Trophoblast cell (in vitro differentiated cells and primary cell): ENCODE measurements at regions not wholly inside any gene's neighbourhood (a gene's known extent, or its start where the extent isn't known, plus 50 kb on each side); places are given as distances from the start of the nearest gene placed in this dataset.
A peak's percentile ranks its signal among the peaks of the same experiment; 100 is the strongest.

Experiments
- DNase-seq, 2 donors: peaks; one replicate each; pipeline ENCODE4 v3.0.0-alpha.2; 2016
- H2AFZ ChIP-seq: 2 replicates; pipeline ENCODE4 v1.6.1; 2013; ENCODE audit warnings: low read length, moderate library complexity, mild to moderate bottlenecking; ENCODE audit not compliant: insufficient read depth, poor library complexity
- H2AK5ac ChIP-seq: 2 replicates; pipeline ENCODE4 v1.6.1; 2013; ENCODE audit warnings: mild to moderate bottlenecking, low read length
- H2BK120ac ChIP-seq: 2 replicates; pipeline ENCODE4 v1.6.1; 2013; ENCODE audit warnings: low read length, mild to moderate bottlenecking, moderate library complexity; ENCODE audit not compliant: insufficient read depth, poor library complexity
- H2BK12ac ChIP-seq: 2 replicates; pipeline ENCODE4 v1.6.1; 2013; ENCODE audit warnings: mild to moderate bottlenecking, low read length, moderate library complexity
- H2BK5ac ChIP-seq: 2 replicates; pipeline ENCODE4 v1.6.1; 2013; ENCODE audit warnings: low read length, low read depth, moderate library complexity, mild to moderate bottlenecking; ENCODE audit not compliant: poor library complexity
- H3K14ac ChIP-seq: 2 replicates; pipeline ENCODE4 v1.6.1; 2013; ENCODE audit warnings: mild to moderate bottlenecking, low read length
- H3K18ac ChIP-seq: 2 replicates; pipeline ENCODE4 v1.6.1; 2013; ENCODE audit warnings: mild to moderate bottlenecking, low read length
- H3K23ac ChIP-seq: 2 replicates; pipeline ENCODE4 v1.6.1; 2013; ENCODE audit warnings: low read length
- H3K27ac ChIP-seq: 2 replicates; pipeline ENCODE4 v1.5.1; 2013; ENCODE audit warnings: low read depth, mild to moderate bottlenecking, inconsistent platforms, low read length, moderate library complexity
- H3K27me3 ChIP-seq: 2 replicates; pipeline ENCODE4 v1.6.1; 2013; ENCODE audit warnings: inconsistent platforms, mild to moderate bottlenecking, low read length, moderate library complexity; ENCODE audit not compliant: insufficient read depth
- H3K36me3 ChIP-seq, 2 experiments: 1 replicate in 1 of 2; 2 replicates in 1 of 2; pipeline ENCODE4 v1.6.1; 2013; ENCODE audit warnings: low read length in 2 of 2, mild to moderate bottlenecking in 2 of 2, moderate library complexity in 1 of 2; ENCODE audit not compliant: insufficient read depth in 2 of 2, control insufficient read depth in 1 of 2
- H3K4ac ChIP-seq: 2 replicates; pipeline ENCODE4 v1.6.1; 2013; ENCODE audit warnings: low read depth, mild to moderate bottlenecking, low read length, moderate library complexity
- H3K4me1 ChIP-seq, 2 experiments: 1 replicate in 1 of 2; 2 replicates in 1 of 2; pipeline ENCODE4 v1.6.1; 2013; ENCODE audit warnings: low read length in 2 of 2, mild to moderate bottlenecking in 2 of 2, moderate library complexity in 1 of 2; ENCODE audit not compliant: insufficient read depth in 2 of 2, control insufficient read depth in 1 of 2
- H3K4me2 ChIP-seq: 2 replicates; pipeline ENCODE4 v1.6.1; 2013; ENCODE audit warnings: inconsistent platforms, mild to moderate bottlenecking, low read length, moderate library complexity
- H3K4me3 ChIP-seq: 2 replicates; pipeline ENCODE4 v1.5.1; 2013; ENCODE audit warnings: mild to moderate bottlenecking, low read depth, low read length, inconsistent platforms
- H3K79me1 ChIP-seq: one replicate; pipeline ENCODE4 v1.6.1; 2013; ENCODE audit warnings: low read length
- H3K79me2 ChIP-seq: 2 replicates; pipeline ENCODE4 v1.6.1; 2013; ENCODE audit warnings: low read length, mild to moderate bottlenecking; ENCODE audit not compliant: control insufficient read depth, insufficient read depth, poor library complexity
- H3K9ac ChIP-seq: 2 replicates; pipeline ENCODE4 v1.6.1; 2013; ENCODE audit warnings: mild to moderate bottlenecking, low read length
- H3K9me3 ChIP-seq: 2 replicates; pipeline ENCODE4 v1.6.1; 2013; ENCODE audit warnings: low read depth, mild to moderate bottlenecking, control low read depth, inconsistent platforms, low read length; ENCODE audit not compliant: insufficient read depth
- H4K12ac ChIP-seq: 2 replicates; pipeline ENCODE4 v1.6.1; 2013; ENCODE audit warnings: low read depth, mild to moderate bottlenecking, low read length, moderate library complexity
- H4K8ac ChIP-seq: 2 replicates; pipeline ENCODE4 v1.6.1; 2013; ENCODE audit warnings: low read depth, mild to moderate bottlenecking, low read length, moderate library complexity
- H4K91ac ChIP-seq: one replicate; pipeline ENCODE4 v1.6.1; 2013; ENCODE audit warnings: low read depth, mild to moderate bottlenecking, low read length, moderate library complexity
- WGBS: extraction: QIAGEN DNeasy Blood & Tissue Kit; methylation state at CpG from one replicate; pipeline ENCODE4 v1.1.7; 2013; ENCODE audit warnings: missing lambda C conversion rate; ENCODE audit not compliant: insufficient read length, insufficient coverage; ENCODE audit errors: extremely low coverage; 5-methylcytosine and 5-hydroxymethylcytosine counted together

GRCh38 chr6:168925671-168926070 is 328.0 kb downstream of the THBS2 start:
- Histone ChIP-seq H2AFZ (no peak overlapping the region), H2AK5ac (no peak overlapping the region), H4K12ac (no peak overlapping the region), H2BK12ac (no peak overlapping the region), H3K27me3 (no peaks in the 10 kb centered on the region), H4K8ac (no peak overlapping the region), H3K14ac (no peak overlapping the region), H4K91ac (no peak overlapping the region), H3K79me2 (no peaks in the 10 kb centered on the region), H3K4me2 (no peak overlapping the region), H2BK120ac (no peak overlapping the region), H3K4ac (no peak overlapping the region), H3K4me3 (no peak overlapping the region), H3K79me1 (no peaks in the 10 kb centered on the region), H3K9me3 (peaks cover 14% of the 10 kb centered on the region), H3K27ac (no peak overlapping the region), H3K4me1 (no peaks in the 10 kb centered on the region), H2BK5ac (no peak overlapping the region), H3K23ac (no peak overlapping the region), H3K18ac (no peak overlapping the region), H3K36me3 (no peaks in the 10 kb centered on the region), H3K9ac (no peak overlapping the region)
- no peak for DNase-seq
- no CpG with 5 or more reads among the region's 11 CpGs for WGBS

GRCh38 chr6:168923171-168923570 is 330.5 kb downstream of the THBS2 start:
- Histone ChIP-seq H3K27ac (no peak overlapping the region), H3K79me1 (no peaks in the 10 kb centered on the region), H3K9me3 (peaks cover 8% of the 10 kb centered on the region), H3K27me3 (no peaks in the 10 kb centered on the region), H4K91ac (no peak overlapping the region), H3K4me1 (no peaks in the 10 kb centered on the region), H3K4ac (no peak overlapping the region), H4K12ac (no peak overlapping the region), H3K14ac (no peak overlapping the region), H3K23ac (no peak overlapping the region), H2AFZ (no peak overlapping the region), H3K9ac (no peak overlapping the region), H3K4me2 (no peak overlapping the region), H3K18ac (no peak overlapping the region), H2BK12ac (no peak overlapping the region), H2BK5ac (no peak overlapping the region), H3K79me2 (no peaks in the 10 kb centered on the region), H2BK120ac (no peak overlapping the region), H3K4me3 (peak overlapping the region; percentile 39), H4K8ac (no peak overlapping the region), H2AK5ac (no peak overlapping the region), H3K36me3 (no peaks in the 10 kb centered on the region)
- WGBS = no CpG with 5 or more reads among the region's 7 CpGs
- no peak for DNase-seq

DNA sequence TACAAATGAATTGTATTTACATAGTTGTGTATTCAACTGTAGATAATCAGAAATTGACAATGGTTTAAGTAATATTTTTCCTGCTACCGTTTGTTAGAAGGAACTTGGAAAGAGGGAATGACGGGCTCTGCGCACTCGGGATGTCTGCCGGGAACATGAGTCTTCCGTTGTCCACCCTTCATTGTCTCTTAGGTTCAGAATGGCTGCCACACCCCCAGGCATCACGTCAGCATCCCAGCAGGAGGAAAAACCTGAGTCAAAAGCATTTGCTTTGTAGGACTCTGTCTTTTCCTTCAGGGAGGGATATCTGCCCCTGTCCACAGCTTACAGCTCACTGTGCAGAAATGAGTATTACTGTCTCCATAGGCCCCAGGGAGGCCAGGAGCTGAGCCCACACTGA is 331.2 kb downstream of the THBS2 start:
- Histone ChIP-seq H3K27ac (no peak overlapping the region), H3K4ac (no peak overlapping the region), H2BK120ac (no peak overlapping the region), H3K18ac (no peak overlapping the region), H2BK12ac (no peak overlapping the region), H4K91ac (no peak overlapping the region), H3K14ac (no peak overlapping the region), H3K23ac (no peak overlapping the region), H4K8ac (no peak overlapping the region), H3K9ac (no peak overlapping the region), H2AFZ (no peak overlapping the region), H3K9me3 (peaks cover 6% of the 10 kb centered on the region), H4K12ac (no peak overlapping the region), H2BK5ac (no peak overlapping the region), H3K27me3 (no peaks in the 10 kb centered on the region), H2AK5ac (no peak overlapping the region), H3K36me3 (no peaks in the 10 kb centered on the region), H3K4me2 (no peak overlapping the region), H3K4me1 (no peaks in the 10 kb centered on the region), H3K4me3 (no peak overlapping the region), H3K79me1 (no peaks in the 10 kb centered on the region), H3K79me2 (no peaks in the 10 kb centered on the region)
- no CpG with 5 or more reads among the region's 7 CpGs for WGBS
- DNase-seq = no peak

- Histone ChIP-seq H3K18ac (no peak overlapping the region), H2BK12ac (no peak overlapping the region), H3K79me1 (no peaks in the 10 kb centered on the region), H4K12ac (no peak overlapping the region), H3K23ac (no peak overlapping the region), H2AFZ (no peak overlapping the region), H4K91ac (no peak overlapping the region), H3K4ac (no peak overlapping the region), H3K4me2 (no peak overlapping the region), H3K27me3 (no peaks in the 10 kb centered on the region), H3K36me3 (no peaks in the 10 kb centered on the region), H2BK120ac (no peak overlapping the region), H2AK5ac (no peak overlapping the region), H3K4me3 (no peak overlapping the region), H3K27ac (no peak overlapping the region), H3K79me2 (no peaks in the 10 kb centered on the region), H3K9ac (no peak overlapping the region), H4K8ac (no peak overlapping the region), H3K4me1 (no peaks in the 10 kb centered on the region), H3K9me3 (peaks cover 2% of the 10 kb centered on the region), H3K14ac (no peak overlapping the region), H2BK5ac (no peak overlapping the region)
- WGBS = no CpG with 5 or more reads among the region's 8 CpGs
- DNase-seq = no peak
Measured at GRCh38 chr6:168920289-168920688, 333.4 kb downstream of the THBS2 start.
